ENCODE measurements at regions not wholly inside any gene's neighbourhood (a gene's known extent, or its start where the extent isn't known, plus 50 kb on each side); places are given as distances from the start of the nearest gene placed in this dataset.

GRCh38 chr6:150711584-150712504, 112.2 kb downstream of the PLEKHG1 start:
- POLR2A ChIA-PET, result no interaction called here
- no peak for DNase-seq (ENCODE audit: extremely low spot score)
- TF ChIP-seq SP1 (IDR thresholded peaks at IDR 0.05) (no peak), SUZ12 (IDR thresholded peaks at IDR 0.05) (no peak)
- CTCF ChIA-PET, result no interaction called here

GRCh38 chr6:150712505-150713252, 113.0 kb downstream of the PLEKHG1 start:
- ChIA-PET CTCF (no interaction called here), POLR2A (no interaction called here)
- TF ChIP-seq L3MBTL2 (conservative IDR thresholded peaks at IDR 0.05) (no peak), TARDBP (IDR thresholded peaks at IDR 0.05) (no peak), ELF4 (IDR thresholded peaks at IDR 0.05) (no peak), FOXK2 (IDR thresholded peaks at IDR 0.05) (no peak), SUZ12 (IDR thresholded peaks at IDR 0.05) (no peak), ZNF384 (IDR thresholded peaks at IDR 0.05) (no peak), SP1 (IDR thresholded peaks at IDR 0.05) (no peak), HDGF (IDR thresholded peaks at IDR 0.05; ENCODE audit: borderline replicate concordance) (no peak), NFRKB (IDR thresholded peaks at IDR 0.05) (no peak), LEF1 (IDR thresholded peaks at IDR 0.05; ENCODE audit: borderline replicate concordance) (no peak), ARNT (IDR thresholded peaks at IDR 0.05) (no peak), BHLHE40 (IDR thresholded peaks at IDR 0.05; ENCODE audit: borderline replicate concordance) (no peak)
- no peak for DNase-seq (ENCODE audit: extremely low spot score)

DNA sequence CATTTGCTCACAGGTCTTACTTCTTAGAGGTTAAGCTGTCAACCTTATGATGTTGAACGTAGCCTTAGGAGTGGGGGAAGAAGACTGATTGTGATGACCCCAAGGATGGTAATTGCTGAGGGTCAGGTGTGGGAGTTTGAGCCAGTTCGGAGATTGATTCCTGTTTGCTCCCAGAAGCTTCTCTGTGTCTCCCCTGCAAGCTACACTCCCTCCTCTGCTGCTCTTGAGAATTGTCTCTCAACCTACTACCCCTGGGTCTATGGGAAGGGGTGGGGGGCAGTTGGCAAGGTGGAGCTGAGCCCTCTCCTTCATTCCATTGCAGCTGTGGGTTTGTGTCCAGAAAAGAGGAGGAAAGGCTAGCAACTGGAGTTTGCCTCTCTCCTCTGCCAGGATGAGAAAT, 113.8 kb downstream of the PLEKHG1 start:
- ChIA-PET CTCF (interaction anchor here (1.4 kb wide), 1 partner anchor 28 kb away, joined by 3 read pairs; no protein-coding TSS in a partner anchor), POLR2A (no interaction called here)
- TF ChIP-seq ELF4 (IDR thresholded peaks at IDR 0.05) (no peak), SUZ12 (IDR thresholded peaks at IDR 0.05) (no peak), TARDBP (IDR thresholded peaks at IDR 0.05) (no peak), FOXA1 (IDR thresholded peaks at IDR 0.05) (no peak), CTBP1 (IDR thresholded peaks at IDR 0.05; ENCODE audit: borderline replicate concordance) (no peak), ARNT (IDR thresholded peaks at IDR 0.05) (no peak), LEF1 (IDR thresholded peaks at IDR 0.05; ENCODE audit: borderline replicate concordance) (no peak), FOXM1 (IDR thresholded peaks at IDR 0.05; ENCODE audit: borderline replicate concordance) (no peak), L3MBTL2 (conservative IDR thresholded peaks at IDR 0.05) (no peak), BHLHE40 (IDR thresholded peaks at IDR 0.05; ENCODE audit: borderline replicate concordance) (no peak)
- TF ChIP-seq, protein P1, sequence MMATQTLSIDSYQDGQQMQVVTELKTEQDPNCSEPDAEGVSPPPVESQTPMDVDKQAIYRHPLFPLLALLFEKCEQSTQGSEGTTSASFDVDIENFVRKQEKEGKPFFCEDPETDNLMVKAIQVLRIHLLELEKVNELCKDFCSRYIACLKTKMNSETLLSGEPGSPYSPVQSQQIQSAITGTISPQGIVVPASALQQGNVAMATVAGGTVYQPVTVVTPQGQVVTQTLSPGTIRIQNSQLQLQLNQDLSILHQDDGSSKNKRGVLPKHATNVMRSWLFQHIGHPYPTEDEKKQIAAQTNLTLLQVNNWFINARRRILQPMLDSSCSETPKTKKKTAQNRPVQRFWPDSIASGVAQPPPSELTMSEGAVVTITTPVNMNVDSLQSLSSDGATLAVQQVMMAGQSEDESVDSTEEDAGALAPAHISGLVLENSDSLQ (IDR thresholded peaks at IDR 0.05), result no peak
- DNase-seq (ENCODE audit: extremely low spot score), result no peak

- DNase-seq (ENCODE audit: extremely low spot score), result no peak
- ChIA-PET POLR2A (no interaction called here), CTCF (interaction anchor here (0.6 to 1.4 kb wide), 2 partner anchors 21 to 28 kb away, joined by 3 read pairs; no protein-coding TSS in a partner anchor)
- TF ChIP-seq HDGF (IDR thresholded peaks at IDR 0.05; ENCODE audit: borderline replicate concordance), result no peak
- no peak for TF ChIP-seq FOXM1 (IDR thresholded peaks at IDR 0.05; ENCODE audit: borderline replicate concordance)
- TF ChIP-seq TARDBP (IDR thresholded peaks at IDR 0.05), result no peak
- TF ChIP-seq L3MBTL2 (conservative IDR thresholded peaks at IDR 0.05), result no peak
- no peak for TF ChIP-seq BHLHE40 (IDR thresholded peaks at IDR 0.05; ENCODE audit: borderline replicate concordance)
- no peak for TF ChIP-seq FOXA1 (IDR thresholded peaks at IDR 0.05)
- no peak for TF ChIP-seq NFRKB (IDR thresholded peaks at IDR 0.05)
- no peak for TF ChIP-seq ELF4 (IDR thresholded peaks at IDR 0.05)
- no peak for TF ChIP-seq ZNF384 (IDR thresholded peaks at IDR 0.05)
- no peak for TF ChIP-seq FOXK2 (IDR thresholded peaks at IDR 0.05)
- no peak for TF ChIP-seq SUZ12 (IDR thresholded peaks at IDR 0.05)
- no peak for TF ChIP-seq LEF1 (IDR thresholded peaks at IDR 0.05; ENCODE audit: borderline replicate concordance)
- TF ChIP-seq SP1 (IDR thresholded peaks at IDR 0.05), result no peak
Observed at GRCh38 chr6:150713931-150714330, 114.2 kb downstream of the PLEKHG1 start.

GRCh38 chr6:150715133-150715532, 115.4 kb downstream of the PLEKHG1 start:
- DNase-seq (ENCODE audit: extremely low spot score), result no peak
- ChIA-PET CTCF (no interaction called here), POLR2A (no interaction called here)
- no peak for TF ChIP-seq ELF4 (IDR thresholded peaks at IDR 0.05)
- TF ChIP-seq FOXM1 (IDR thresholded peaks at IDR 0.05; ENCODE audit: borderline replicate concordance), result no peak
- no peak for TF ChIP-seq TARDBP (IDR thresholded peaks at IDR 0.05)
- no peak for TF ChIP-seq FOXA1 (IDR thresholded peaks at IDR 0.05)
- TF ChIP-seq ZNF384 (IDR thresholded peaks at IDR 0.05), result no peak
- TF ChIP-seq SUZ12 (IDR thresholded peaks at IDR 0.05), result no peak
- no peak for TF ChIP-seq HDGF (IDR thresholded peaks at IDR 0.05; ENCODE audit: borderline replicate concordance)
- no peak for TF ChIP-seq FOXK2 (IDR thresholded peaks at IDR 0.05)
- TF ChIP-seq SP1 (IDR thresholded peaks at IDR 0.05), result no peak

DNA sequence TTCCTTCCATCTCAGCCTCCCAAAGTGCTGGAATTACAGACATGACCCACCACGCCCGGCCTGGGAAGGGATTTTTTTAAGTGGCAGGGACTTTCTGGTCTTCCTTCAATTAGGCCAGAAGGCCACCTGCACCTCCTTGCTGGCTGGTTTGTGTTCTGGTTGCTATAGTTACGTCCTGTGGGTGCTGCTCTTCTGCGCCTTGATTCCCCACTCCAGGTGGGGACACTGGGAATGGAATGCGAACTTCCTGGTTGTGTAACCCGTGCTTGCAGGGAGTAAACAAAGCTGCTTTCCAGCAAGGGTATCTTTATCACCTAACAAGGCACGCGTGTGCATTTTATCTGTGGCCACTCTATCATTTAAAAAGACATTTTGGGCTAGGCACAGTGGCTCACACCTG, 117.7 kb downstream of the PLEKHG1 start:
- no peak for DNase-seq (ENCODE audit: extremely low spot score)
- ChIA-PET POLR2A (no interaction called here), CTCF (interaction anchor here (1.0 kb wide), 1 partner anchor 24 kb away, joined by 3 read pairs; no protein-coding TSS in a partner anchor)
- TF ChIP-seq HDGF (IDR thresholded peaks at IDR 0.05; ENCODE audit: borderline replicate concordance), result no peak
- no peak for TF ChIP-seq ELF4 (IDR thresholded peaks at IDR 0.05)
- no peak for TF ChIP-seq SUZ12 (IDR thresholded peaks at IDR 0.05)
- no peak for TF ChIP-seq BHLHE40 (IDR thresholded peaks at IDR 0.05; ENCODE audit: borderline replicate concordance)
- TF ChIP-seq LEF1 (IDR thresholded peaks at IDR 0.05; ENCODE audit: borderline replicate concordance), result no peak
- TF ChIP-seq CTBP1 (IDR thresholded peaks at IDR 0.05; ENCODE audit: borderline replicate concordance), result no peak
- TF ChIP-seq, protein P1 (IDR thresholded peaks at IDR 0.05), result no peak
- TF ChIP-seq SP1 (IDR thresholded peaks at IDR 0.05), result no peak
- TF ChIP-seq TARDBP (IDR thresholded peaks at IDR 0.05), result no peak
- no peak for TF ChIP-seq FOXM1 (IDR thresholded peaks at IDR 0.05; ENCODE audit: borderline replicate concordance)
- TF ChIP-seq FOXA1 (IDR thresholded peaks at IDR 0.05), result no peak
- TF ChIP-seq ARNT (IDR thresholded peaks at IDR 0.05), result no peak
- TF ChIP-seq L3MBTL2 (conservative IDR thresholded peaks at IDR 0.05), result no peak
- no peak for TF ChIP-seq FOXK2 (IDR thresholded peaks at IDR 0.05)
- no peak for TF ChIP-seq NFRKB (IDR thresholded peaks at IDR 0.05)
- no peak for TF ChIP-seq ZNF384 (IDR thresholded peaks at IDR 0.05)
